HT-29 (cell line): ENCODE measurements at regions not wholly inside any gene's neighbourhood (a gene's known extent, or its start where the extent isn't known, plus 50 kb on each side); places are given as distances from the start of the nearest gene placed in this dataset.

ENCODE experiments used
- DNase-seq: peaks from one replicate; pipeline ENCODE4 v3.0.0-alpha.2; 2015; ENCODE audit warnings: low spot score

GRCh38 chr2:125701070-125701469 lies 954.9 kb upstream of the GYPC start:
- DNase-seq = no peak

- DNase-seq = no peak
Observed at GRCh38 chr2:125707611-125708010, 948.3 kb upstream of the GYPC start.

GRCh38 chr2:125710561-125710960 lies 945.4 kb upstream of the GYPC start:
- peak; percentile 45 for DNase-seq

- peak; percentile 19 for DNase-seq
Observed at GRCh38 chr2:125711075-125711474, 944.9 kb upstream of the GYPC start.

- DNase-seq = no peak
Observed at GRCh38 chr2:125713533-125713932, 942.4 kb upstream of the GYPC start.

GRCh38 chr2:125721072-125721721 lies 934.8 kb upstream of the GYPC start:
- no peak for DNase-seq

GRCh38 chr2:125730921-125731320 lies 925.0 kb upstream of the GYPC start:
- peak; percentile 59 for DNase-seq

- no peak for DNase-seq
Observed at GRCh38 chr2:125736306-125736705, 919.7 kb upstream of the GYPC start.

- peak; percentile 77 for DNase-seq
Observed at GRCh38 chr2:125745514-125745913, 910.4 kb upstream of the GYPC start.

- no peak for DNase-seq
Observed at GRCh38 chr2:125746321-125747164, 909.4 kb upstream of the GYPC start.

- DNase-seq = no peak
Observed at GRCh38 chr2:125747165-125747425, 908.9 kb upstream of the GYPC start.

- DNase-seq = no peak
Observed at GRCh38 chr2:125756431-125756830, 899.5 kb upstream of the GYPC start.

GRCh38 chr2:125796784-125797183 lies 859.2 kb upstream of the GYPC start:
- DNase-seq = no peak

GRCh38 chr2:125797192-125797591 lies 858.8 kb upstream of the GYPC start:
- DNase-seq = no peak

GRCh38 chr2:125822746-125823145 lies 833.2 kb upstream of the GYPC start:
- DNase-seq = no peak

GRCh38 chr2:125825781-125826180 lies 830.2 kb upstream of the GYPC start:
- peak; percentile 15 for DNase-seq

- DNase-seq = peak; percentile 38
Observed at GRCh38 chr2:125837128-125837527, 818.8 kb upstream of the GYPC start.

- DNase-seq = no peak
Observed at GRCh38 chr2:125837611-125838010, 818.3 kb upstream of the GYPC start.

GRCh38 chr2:125839945-125840344 lies 816.0 kb upstream of the GYPC start:
- DNase-seq = no peak

GRCh38 chr2:125842041-125842440 lies 813.9 kb upstream of the GYPC start:
- DNase-seq = no peak

GRCh38 chr2:125850541-125850940 lies 805.4 kb upstream of the GYPC start:
- DNase-seq = no peak

- DNase-seq = no peak
Observed at GRCh38 chr2:125852364-125852763, 803.6 kb upstream of the GYPC start.

GRCh38 chr2:125853626-125854025 lies 802.3 kb upstream of the GYPC start:
- no peak for DNase-seq
